IPS-NIHi7 (cell line): ENCODE measurements at regions not wholly inside any gene's neighbourhood (a gene's known extent, or its start where the extent isn't known, plus 50 kb on each side); places are given as distances from the start of the nearest gene placed in this dataset.

ENCODE experiments used
- DNase-seq: peaks from one replicate; pipeline ENCODE4 v3.0.0; 2012; ENCODE audit warnings: mixed read lengths; ENCODE audit errors: extremely low spot score

- no peak for DNase-seq
Observed at GRCh38 chr10:36313142-36313541, 671.0 kb upstream of the FZD8 start.

DNA sequence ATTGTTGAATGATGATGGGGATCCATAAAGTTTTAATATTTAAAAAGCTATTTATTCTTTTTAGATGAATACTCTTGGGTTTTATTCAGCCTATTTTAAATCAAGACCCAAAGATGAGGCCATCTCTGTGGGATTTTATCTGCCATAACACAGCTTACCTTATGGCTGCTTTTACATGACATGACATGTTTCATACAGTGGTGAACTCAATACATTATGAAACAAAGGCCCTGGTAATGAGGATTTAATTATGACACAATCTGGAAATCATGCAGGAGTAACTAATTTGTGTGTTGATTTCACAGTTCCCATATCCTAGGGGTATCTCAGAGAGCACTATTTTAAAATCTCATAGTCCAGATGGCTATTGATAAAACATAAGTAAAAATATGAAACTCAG lies 661.8 kb upstream of the FZD8 start:
- no peak for DNase-seq

DNA sequence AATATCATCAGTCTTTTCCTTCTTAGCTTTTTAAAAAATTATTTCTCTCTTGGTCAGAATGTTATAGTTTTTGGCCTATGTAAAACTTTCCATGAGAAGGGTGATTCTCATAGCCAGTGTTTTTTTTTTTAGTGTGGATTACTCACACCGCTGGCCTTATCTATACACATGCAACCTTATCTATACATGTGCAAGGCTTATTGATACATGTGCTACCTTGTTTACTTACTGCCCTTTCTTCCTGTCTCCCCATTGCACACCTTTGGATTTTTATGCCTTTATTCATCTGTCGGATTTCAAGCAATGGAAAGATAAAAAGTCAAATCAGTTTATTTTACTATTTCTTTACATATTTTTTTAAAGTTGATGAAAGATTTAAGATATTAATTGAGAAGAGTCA lies 660.0 kb upstream of the FZD8 start:
- no peak for DNase-seq

GRCh38 chr10:36301539-36301938 lies 659.4 kb upstream of the FZD8 start:
- no peak for DNase-seq

DNA sequence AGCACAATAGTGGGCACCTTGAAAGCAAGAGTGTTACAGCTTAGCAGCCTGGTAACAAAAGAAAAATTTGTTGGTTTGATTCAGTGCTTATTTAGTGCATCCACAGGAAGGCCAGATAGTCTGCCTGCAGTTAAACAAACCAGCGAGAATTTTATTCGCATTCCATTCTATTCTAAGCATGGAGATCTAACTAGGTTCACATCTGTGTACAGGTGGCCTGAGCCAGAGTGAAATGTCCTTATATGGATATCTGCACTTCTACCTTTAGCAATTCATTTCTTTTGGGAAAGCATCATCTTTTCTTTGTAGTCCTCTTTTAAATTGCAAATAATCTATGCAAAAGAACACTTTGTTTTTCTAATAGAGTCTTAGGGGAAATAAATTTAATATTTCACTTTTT lies 659.0 kb upstream of the FZD8 start:
- DNase-seq = no peak

- no peak for DNase-seq
Observed at GRCh38 chr10:36283827-36284226, 641.7 kb upstream of the FZD8 start.

DNA sequence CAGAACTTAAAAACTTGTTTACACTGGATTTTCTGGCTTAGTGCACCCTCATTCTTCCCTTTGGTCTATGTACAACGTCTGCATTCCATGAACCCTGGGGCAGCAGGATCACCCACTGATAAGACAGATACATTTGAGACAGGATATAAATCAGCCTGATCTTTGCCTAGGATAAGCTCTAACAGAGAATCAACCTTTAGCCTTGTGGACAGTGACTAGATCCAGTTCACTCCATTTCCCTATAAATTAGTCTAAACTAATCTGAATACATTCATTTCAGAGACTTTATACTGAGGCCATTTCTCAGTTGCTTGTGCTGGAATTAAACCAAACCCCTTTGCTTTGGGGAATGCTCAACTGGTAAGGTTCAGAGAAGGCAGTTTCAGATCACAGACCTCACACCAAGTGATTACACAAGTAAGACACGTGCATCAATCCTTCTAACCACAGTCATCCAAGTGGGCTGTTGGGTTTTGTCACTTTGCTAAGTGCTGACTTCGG lies 639.8 kb upstream of the FZD8 start:
- no peak for DNase-seq

GRCh38 chr10:36280890-36281499 lies 638.9 kb upstream of the FZD8 start:
- no peak for DNase-seq

DNA sequence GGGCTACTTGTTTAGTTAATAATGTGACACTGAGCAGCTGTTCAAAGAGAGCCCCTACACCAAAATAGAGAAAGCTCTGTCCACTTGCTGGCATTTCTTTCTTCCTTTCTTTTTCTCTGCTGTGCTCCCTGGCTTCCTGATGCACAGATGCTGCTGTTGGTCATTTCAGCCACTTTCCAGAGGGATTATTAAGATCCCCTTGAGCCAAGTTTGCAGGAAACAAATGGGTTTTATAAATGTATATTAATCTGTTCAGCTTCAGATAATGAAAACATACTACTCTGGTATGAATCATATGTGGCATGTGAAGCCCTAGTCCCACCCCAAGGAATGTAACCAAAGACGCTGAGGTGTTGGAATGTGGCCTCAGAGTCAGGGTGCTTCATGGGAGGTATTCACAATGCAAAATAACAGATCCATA lies 638.2 kb upstream of the FZD8 start:
- no peak for DNase-seq

GRCh38 chr10:36278176-36278575 lies 636.1 kb upstream of the FZD8 start:
- DNase-seq = no peak

DNA sequence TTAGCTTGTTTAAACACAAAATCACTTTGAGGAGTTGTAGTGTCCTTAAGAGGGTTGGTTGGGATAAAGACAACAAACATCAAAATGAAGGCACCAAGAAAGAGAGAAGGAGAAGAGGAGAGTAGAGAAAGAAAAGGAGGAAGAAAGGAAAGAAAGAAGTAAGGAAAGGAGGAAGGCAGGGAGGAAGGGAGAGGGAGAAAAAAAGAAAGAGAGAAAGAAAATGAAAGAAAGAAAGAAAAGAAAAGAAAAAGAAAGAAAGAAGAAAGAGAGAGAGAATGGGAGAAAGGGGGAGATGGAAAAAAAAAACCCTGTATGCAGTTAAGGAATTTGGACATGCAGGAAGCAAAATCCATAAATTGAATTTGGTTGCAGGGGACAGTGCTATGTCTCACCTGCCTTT lies 635.4 kb upstream of the FZD8 start:
- DNase-seq = no peak

GRCh38 chr10:36271627-36272340 lies 629.7 kb upstream of the FZD8 start:
- DNase-seq = no peak

GRCh38 chr10:36269222-36269621 lies 627.1 kb upstream of the FZD8 start:
- DNase-seq = no peak

DNA sequence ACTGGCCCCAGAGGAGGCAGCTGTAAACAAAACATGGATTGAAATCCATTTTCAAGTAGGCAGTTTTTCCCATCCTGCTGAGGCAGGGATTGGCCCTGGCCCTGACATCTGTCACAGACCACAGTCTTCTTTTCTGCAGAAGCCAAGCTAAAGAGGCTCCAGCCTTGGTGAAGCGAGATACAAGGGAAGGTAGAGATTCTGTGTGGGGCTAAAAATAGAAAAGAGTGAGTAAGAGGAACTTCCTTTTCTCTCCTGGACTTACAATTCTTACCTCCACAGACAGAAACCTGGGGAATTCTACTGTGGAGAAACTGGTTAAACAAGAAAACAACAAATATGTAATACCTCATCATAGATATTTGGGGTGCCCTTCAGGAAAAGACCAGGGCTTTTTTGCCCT lies 624.8 kb upstream of the FZD8 start:
- no peak for DNase-seq

- no peak for DNase-seq
Observed at GRCh38 chr10:36265741-36266140, 623.6 kb upstream of the FZD8 start.

DNA sequence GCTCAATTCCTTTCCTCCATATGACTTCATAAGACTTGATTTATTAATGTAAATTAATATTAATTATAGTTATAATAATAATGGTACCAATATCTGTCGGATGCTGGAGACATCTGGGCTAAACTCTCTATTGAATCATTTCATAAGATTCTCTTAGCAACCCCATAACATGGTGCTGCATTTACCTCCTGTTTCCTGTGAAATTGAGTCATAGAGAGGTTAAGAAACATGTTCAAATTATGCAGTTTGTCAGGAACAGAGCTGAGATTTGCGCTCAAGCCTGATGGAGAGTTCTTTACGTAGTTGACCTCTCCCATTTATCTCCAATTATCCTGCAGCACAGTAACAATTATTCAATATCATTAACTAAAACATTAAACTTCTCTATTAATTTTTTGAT lies 621.8 kb upstream of the FZD8 start:
- no peak for DNase-seq

DNA sequence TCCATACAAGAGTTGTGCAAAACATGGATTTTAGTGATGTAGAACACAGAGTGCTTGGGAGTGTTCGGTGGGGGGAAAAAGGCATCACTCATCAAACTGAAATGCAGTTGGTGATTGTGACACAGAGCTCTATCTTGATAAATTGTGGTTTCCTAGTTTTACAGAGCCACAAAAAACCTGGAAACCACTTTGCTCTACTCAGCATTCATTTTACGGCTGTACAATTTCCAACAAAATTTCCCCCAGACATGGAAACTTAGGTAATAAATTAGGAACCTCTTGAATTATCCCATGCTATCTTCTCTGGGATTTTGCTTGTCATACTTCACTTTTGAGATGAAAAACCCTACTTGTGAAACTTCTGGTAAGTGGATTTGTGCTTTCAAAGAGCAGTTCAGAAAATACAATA lies 614.9 kb upstream of the FZD8 start:
- DNase-seq = no peak

DNA sequence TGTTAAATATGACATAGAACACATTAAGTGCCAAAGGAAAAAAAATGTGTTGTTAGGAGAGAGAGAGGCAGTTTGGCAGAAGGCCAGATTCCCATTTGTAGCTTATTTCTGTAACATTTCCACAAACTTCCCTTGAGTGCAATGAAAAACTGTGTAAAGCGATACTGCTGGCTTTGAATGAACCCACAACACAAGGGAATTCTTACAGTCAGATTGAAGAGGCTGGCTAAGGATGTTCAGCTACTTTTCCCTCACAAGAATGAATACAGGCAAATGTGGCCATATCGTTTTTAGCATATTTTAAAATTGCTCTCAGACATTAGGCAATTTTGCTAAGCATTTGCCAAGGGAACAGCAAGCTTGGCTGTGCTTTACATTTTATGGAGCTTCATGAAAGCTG lies 614.1 kb upstream of the FZD8 start:
- no peak for DNase-seq

- no peak for DNase-seq
Observed at GRCh38 chr10:36254199-36254598, 612.1 kb upstream of the FZD8 start.

DNA sequence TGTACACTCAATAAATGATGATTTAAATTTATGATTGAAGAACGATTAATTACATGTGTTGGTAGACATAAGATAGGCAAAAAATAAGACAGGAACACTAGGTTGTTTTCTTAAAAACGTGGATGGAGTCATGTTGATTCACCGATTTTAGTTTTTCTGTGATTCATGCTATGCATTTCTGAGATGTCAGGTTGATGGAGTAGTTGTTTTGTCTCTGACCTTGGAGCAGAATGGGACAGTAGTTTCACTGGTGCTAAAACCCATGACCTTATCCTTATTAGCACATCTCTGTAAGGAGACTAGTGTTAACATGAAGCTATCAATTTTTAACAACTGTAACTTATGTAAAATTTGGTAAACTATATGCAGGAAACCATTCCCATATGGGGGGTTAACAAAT lies 611.6 kb upstream of the FZD8 start:
- DNase-seq = no peak

DNA sequence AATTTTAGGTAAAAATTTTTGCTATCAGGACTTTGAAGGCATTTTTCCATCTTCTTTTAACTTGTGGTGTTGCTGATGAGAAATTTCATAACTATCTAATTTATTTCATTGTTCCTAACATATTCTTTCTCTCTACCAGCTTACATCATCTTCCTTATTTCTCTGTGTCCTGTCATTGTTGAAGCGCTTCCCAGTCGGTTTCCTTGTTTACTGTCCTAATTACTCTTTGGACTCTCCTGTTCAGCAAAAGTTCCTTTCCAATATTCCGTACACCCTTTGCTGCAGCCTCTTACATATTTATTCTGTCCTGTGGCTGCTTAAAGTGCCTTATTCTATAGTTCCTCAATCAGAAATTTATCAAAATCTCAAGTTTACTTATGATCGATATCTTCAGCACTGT lies 609.0 kb upstream of the FZD8 start:
- DNase-seq = no peak

- no peak for DNase-seq
Observed at GRCh38 chr10:36248304-36248981, 606.3 kb upstream of the FZD8 start.

- DNase-seq = no peak
Observed at GRCh38 chr10:36247478-36247877, 605.4 kb upstream of the FZD8 start.
